ENCODE measurements at regions not wholly inside any gene's neighbourhood (a gene's known extent, or its start where the extent isn't known, plus 50 kb on each side); places are given as distances from the start of the nearest gene placed in this dataset.

- TF ChIP-seq ZNF175 (CRISPR knock-in tag; IDR thresholded peaks at IDR 0.05; ENCODE audit: low read depth) (no peak), SIN3B (IDR thresholded peaks at IDR 0.05; ENCODE audit: low read depth) (no peak), ATF2 (CRISPR knock-in tag; IDR thresholded peaks at IDR 0.05) (no peak), ZNF76 (CRISPR knock-in tag; IDR thresholded peaks at IDR 0.05; ENCODE audit: borderline replicate concordance) (no peak), FOSL1 (tag; conservative IDR thresholded peaks at IDR 0.05) (no peak), CTCF (IDR thresholded peaks at IDR 0.05 in 2 of 3, conservative IDR thresholded peaks at IDR 0.05 in 1 of 3; ENCODE audit: insufficient read depth in 2 of 3, low read depth in 1 of 3, low read length in 3 of 3) (no peak)
Observed at GRCh38 chr4:1475277-1476139, 69.3 kb upstream of the NKX1-1 start.

Data from K562 (cell line).